DOHH2 (cell line): ENCODE measurements at regions not wholly inside any gene's neighbourhood (a gene's known extent, or its start where the extent isn't known, plus 50 kb on each side); places are given as distances from the start of the nearest gene placed in this dataset.
"Not testable (repeated sequence)": the region's sequence is repeated elsewhere in the genome, so short reads cannot be mapped to it uniquely, and the experiment has no call there.

Experiments used
- H3F3A ChIP-seq: fragments of 200-600 bp; sonication (generic), shearing (Covaris generic); 2 replicates; pipeline ENCODE4 v1.6.0; 2016; ENCODE audit warnings: antibody characterized with exemption, mild to moderate bottlenecking; ENCODE audit not compliant: control insufficient read depth, insufficient read depth
- H3K27ac ChIP-seq: fragments of 200-600 bp; sonication (generic); 2 replicates; pipeline ENCODE4 v1.5.1; 2014; ENCODE audit warnings: low read depth, mild to moderate bottlenecking, low read length, moderate library complexity
- H3K27me3 ChIP-seq: fragments of 200-600 bp; sonication (generic); 2 replicates; pipeline ENCODE4 v1.6.1; 2014; ENCODE audit warnings: mild to moderate bottlenecking, low read length, mixed read lengths; ENCODE audit not compliant: control insufficient read depth
- H3K36me3 ChIP-seq: fragments of 200-600 bp; sonication (generic); 2 replicates; pipeline ENCODE4 v1.6.1; 2014; ENCODE audit warnings: mild to moderate bottlenecking, low read length, moderate library complexity, mixed read lengths; ENCODE audit not compliant: control insufficient read depth
- H3K4me1 ChIP-seq: fragments of 200-600 bp; sonication (generic); 2 replicates; pipeline ENCODE4 v1.6.1; 2014; ENCODE audit warnings: mild to moderate bottlenecking, low read length, mixed read lengths; ENCODE audit not compliant: control insufficient read depth
- H3K4me2 ChIP-seq: fragments of 200-600 bp; sonication (generic); 2 replicates; pipeline ENCODE4 v1.6.0; 2014; ENCODE audit warnings: mild to moderate bottlenecking, low read length, moderate library complexity
- H3K4me3 ChIP-seq: fragments of 200-600 bp; sonication (generic); 2 replicates; pipeline ENCODE4 v1.5.1; 2014; ENCODE audit warnings: mild to moderate bottlenecking, low read length, mixed read lengths
- H3K79me2 ChIP-seq: fragments of 200-600 bp; sonication (generic); 2 replicates; pipeline ENCODE4 v1.6.1; 2014; ENCODE audit warnings: mild to moderate bottlenecking, low read length, mixed read lengths; ENCODE audit not compliant: control insufficient read depth
- H3K9me2 ChIP-seq: fragments of 200-600 bp; sonication (generic); replicated peaks from 2 replicates; pipeline ENCODE4 v1.6.1; 2014; ENCODE audit warnings: mild to moderate bottlenecking, low read length, mixed read lengths; ENCODE audit not compliant: control insufficient read depth
- H3K9me3 ChIP-seq: fragments of 200-600 bp; sonication (generic); 2 replicates; pipeline ENCODE4 v1.6.1; 2014; ENCODE audit warnings: antibody characterized with exemption, low read length, mixed read lengths; ENCODE audit not compliant: control insufficient read depth, insufficient read depth
- H4K20me1 ChIP-seq: fragments of 200-600 bp; sonication (generic); 2 replicates; pipeline ENCODE4 v1.6.0; 2014; ENCODE audit warnings: low read depth, mild to moderate bottlenecking, antibody characterized with exemption, low read length, moderate library complexity; ENCODE audit not compliant: control insufficient read depth, insufficient read depth
- CTCF ChIP-seq: fragments of 200-600 bp; sonication (generic); IDR thresholded peaks from one replicate; pipeline ENCODE4 v1.5.1; 2014; ENCODE audit warnings: antibody characterized with exemption, mild to moderate bottlenecking, low read depth, low read length; ENCODE audit not compliant: poor library complexity, severe bottlenecking
- EZH2phosphoT487 ChIP-seq: fragments of 200-600 bp; sonication (generic); IDR thresholded peaks from 2 replicates; pipeline ENCODE4 v1.6.1; 2017; ENCODE audit warnings: borderline replicate concordance, mild to moderate bottlenecking, antibody characterized with exemption, low read length, moderate library complexity, mixed read lengths

- H3K4me3 ChIP-seq = no peak overlapping the region
- no peaks in the 10 kb centered on the region for H3K79me2 ChIP-seq
- H3K36me3 ChIP-seq = no peaks in the 10 kb centered on the region
- no peaks in the 10 kb centered on the region for H3F3A ChIP-seq
- H3K27ac ChIP-seq = no peak overlapping the region
- TF ChIP-seq EZH2phosphoT487 (no peak), CTCF (no peak)
- H3K9me2 ChIP-seq = no peaks in the 10 kb centered on the region
- H3K4me1 ChIP-seq = no peaks in the 10 kb centered on the region
- H3K27me3 ChIP-seq = no peaks in the 10 kb centered on the region
- H3K4me2 ChIP-seq = no peak overlapping the region
- H4K20me1 ChIP-seq = no peaks in the 10 kb centered on the region
- no peaks in the 10 kb centered on the region for H3K9me3 ChIP-seq
These were observed 238.0 kb downstream of the FBXO4 start for GRCh38 chr5:42163083-42163482.

- TF ChIP-seq CTCF (no peak), EZH2phosphoT487 (no peak)
- Histone ChIP-seq H3K9me3 (no peaks in the 10 kb centered on the region), H3K36me3 (no peaks in the 10 kb centered on the region), H3K4me3 (no peak overlapping the region), H3F3A (no peaks in the 10 kb centered on the region), H3K27ac (no peak overlapping the region), H3K4me1 (no peaks in the 10 kb centered on the region), H3K4me2 (no peak overlapping the region), H3K9me2 (no peaks in the 10 kb centered on the region), H3K79me2 (no peaks in the 10 kb centered on the region), H3K27me3 (no peaks in the 10 kb centered on the region), H4K20me1 (no peaks in the 10 kb centered on the region)
These were observed 243.1 kb downstream of the FBXO4 start for GRCh38 chr5:42168091-42168670.

GRCh38 chr5:42176118-42176517 lies 247.1 kb upstream of the GHR start:
- not testable (repeated sequence) for H3K79me2 ChIP-seq, H3K36me3 ChIP-seq, H3K4me1 ChIP-seq, H3K9me3 ChIP-seq, H3K27ac ChIP-seq, H3K4me2 ChIP-seq, H3K9me2 ChIP-seq, H3F3A ChIP-seq, H3K4me3 ChIP-seq, H4K20me1 ChIP-seq, H3K27me3 ChIP-seq

- H3K79me2 ChIP-seq, H4K20me1 ChIP-seq, H3K4me1 ChIP-seq, H3K27ac ChIP-seq, H3K9me2 ChIP-seq, H3K36me3 ChIP-seq, H3K27me3 ChIP-seq, H3K4me3 ChIP-seq, H3K9me3 ChIP-seq, H3F3A ChIP-seq, H3K4me2 ChIP-seq: not testable (repeated sequence)
These were observed 243.4 kb upstream of the GHR start for GRCh38 chr5:42179843-42180242.
